SK-N-MC (cell line): ENCODE measurements at regions not wholly inside any gene's neighbourhood (a gene's known extent, or its start where the extent isn't known, plus 50 kb on each side); places are given as distances from the start of the nearest gene placed in this dataset.

Experiments
- EZH2 ChIP-seq: fragments of 200-600 bp; sonication (generic); IDR thresholded peaks from one replicate; pipeline ENCODE4 v1.6.1; 2017; ENCODE audit warnings: antibody characterized with exemption
- POLR2AphosphoS5 ChIP-seq: IDR thresholded peaks from 2 replicates; pipeline ENCODE4 v1.6.1; 2012; ENCODE audit warnings: mild to moderate bottlenecking, low read depth, low read length, borderline replicate concordance

DNA sequence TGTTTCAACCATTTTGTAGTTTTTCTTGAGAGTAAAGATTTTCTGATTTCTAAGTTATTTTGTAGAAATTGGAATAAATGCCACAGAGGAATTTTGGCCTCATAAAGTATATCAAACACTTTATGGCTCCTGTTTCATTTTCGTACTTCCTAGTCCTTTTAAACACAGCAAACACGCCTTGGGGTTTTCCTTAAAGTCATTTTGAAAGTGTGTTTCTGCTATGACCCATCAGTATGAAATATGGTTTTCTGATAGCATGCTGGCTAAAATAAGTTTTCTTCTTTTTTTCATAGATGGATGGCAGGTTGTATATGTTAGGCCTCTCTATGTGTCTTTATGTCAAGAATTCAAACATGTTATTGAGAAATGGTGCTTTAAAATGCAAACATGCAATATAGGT is 940.1 kb upstream of the TMPRSS15 start:
- TF ChIP-seq EZH2 (no peak), POLR2AphosphoS5 (no peak)
